HG03460 (cell line): ENCODE measurements at regions not wholly inside any gene's neighbourhood (a gene's known extent, or its start where the extent isn't known, plus 50 kb on each side); places are given as distances from the start of the nearest gene placed in this dataset.
"Not testable (repeated sequence)": the region's sequence is repeated elsewhere in the genome, so short reads cannot be mapped to it uniquely, and the experiment has no call there.

ENCODE experiments used
- ATAC-seq: cut with Tn5 transposase; IDR thresholded peaks from one replicate; pipeline ENCODE4 v1.9.1; 2021; ENCODE audit not compliant: unreplicated experiment

GRCh38 chr1:68779841-68780240 lies 283.0 kb upstream of the DEPDC1 start:
- ATAC-seq: not testable (repeated sequence)

DNA sequence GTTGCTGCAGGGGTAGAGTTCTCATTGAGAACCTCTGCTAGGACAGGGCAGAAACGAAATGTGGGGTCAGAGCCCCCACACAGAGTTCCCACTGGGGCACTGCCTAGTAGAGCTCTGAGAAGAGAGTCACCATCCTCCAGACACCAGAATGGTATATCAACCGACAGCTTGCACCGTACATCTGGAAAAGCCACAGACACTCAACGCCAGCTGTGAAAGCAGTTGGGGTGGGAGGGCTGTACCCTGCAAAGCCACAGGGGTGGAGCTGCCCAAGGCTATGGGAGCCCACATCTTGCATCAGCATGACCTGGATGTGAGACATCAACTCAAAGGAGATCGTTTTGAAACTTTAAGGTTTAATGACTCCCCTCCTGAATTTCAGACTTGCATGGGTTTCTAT lies 284.0 kb upstream of the DEPDC1 start:
- ATAC-seq: no peak

DNA sequence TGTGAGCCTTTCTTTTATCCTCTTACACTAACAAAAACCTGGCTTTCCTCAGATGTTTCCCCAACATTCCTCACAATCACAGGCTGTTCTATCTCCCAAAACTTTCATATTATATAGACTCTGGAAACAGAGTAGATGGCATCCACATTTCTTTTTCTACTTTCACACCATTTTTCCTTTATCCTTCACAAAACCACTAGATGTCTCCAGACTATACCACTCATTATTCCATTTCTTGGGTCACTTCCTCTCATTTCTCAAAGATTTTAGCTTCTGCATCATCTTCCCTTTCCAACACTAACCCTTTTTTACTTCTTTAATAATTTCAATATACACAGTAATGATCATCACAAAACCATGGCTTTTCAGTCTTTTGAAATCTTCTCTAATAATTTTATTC lies 286.0 kb upstream of the DEPDC1 start:
- ATAC-seq: no peak

DNA sequence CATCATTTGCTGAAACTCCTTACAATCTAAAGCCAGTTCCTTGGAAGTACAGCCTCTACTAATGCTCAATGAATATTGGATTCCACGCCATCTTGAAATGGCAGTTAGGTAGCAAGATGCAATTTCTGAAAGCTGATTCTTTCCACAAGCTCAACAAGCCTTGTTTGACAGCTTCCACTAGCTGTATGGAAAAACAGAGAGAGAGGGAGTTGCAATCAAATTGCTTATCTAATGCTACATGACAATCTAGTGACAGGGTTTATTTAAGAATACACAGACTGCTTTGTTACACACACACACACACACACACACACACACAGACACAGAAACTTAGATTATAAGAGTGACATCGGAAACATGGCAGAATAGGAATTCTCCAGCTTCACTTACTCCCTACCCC lies 288.4 kb upstream of the DEPDC1 start:
- no peak for ATAC-seq

DNA sequence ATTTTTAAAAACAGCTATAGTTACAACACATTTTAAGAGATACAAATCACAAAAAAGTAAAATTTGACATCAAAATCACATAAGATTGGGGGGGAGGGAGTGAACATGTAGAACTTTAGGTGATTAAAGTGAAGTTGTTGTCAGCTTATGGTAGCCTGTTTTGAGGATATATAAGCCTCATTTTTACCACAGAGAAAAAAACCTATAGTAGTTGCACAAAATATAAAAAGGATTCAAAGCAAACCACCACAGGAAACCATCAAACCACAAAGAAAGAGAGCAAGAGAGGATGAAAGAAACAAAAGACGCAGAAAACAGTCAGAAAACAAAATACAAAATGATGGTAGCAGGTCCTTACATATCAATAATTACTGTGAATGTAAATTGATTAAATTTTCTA lies 291.9 kb upstream of the DEPDC1 start:
- ATAC-seq: no peak

GRCh38 chr1:68791800-68792199 lies 294.9 kb upstream of the DEPDC1 start:
- ATAC-seq: no peak

GRCh38 chr1:68795956-68796355 lies 299.1 kb upstream of the DEPDC1 start:
- no peak for ATAC-seq

- ATAC-seq: no peak
Measured at GRCh38 chr1:68796888-68797287, 300.0 kb upstream of the DEPDC1 start.

GRCh38 chr1:68798071-68798470 lies 301.2 kb upstream of the DEPDC1 start:
- no peak for ATAC-seq

DNA sequence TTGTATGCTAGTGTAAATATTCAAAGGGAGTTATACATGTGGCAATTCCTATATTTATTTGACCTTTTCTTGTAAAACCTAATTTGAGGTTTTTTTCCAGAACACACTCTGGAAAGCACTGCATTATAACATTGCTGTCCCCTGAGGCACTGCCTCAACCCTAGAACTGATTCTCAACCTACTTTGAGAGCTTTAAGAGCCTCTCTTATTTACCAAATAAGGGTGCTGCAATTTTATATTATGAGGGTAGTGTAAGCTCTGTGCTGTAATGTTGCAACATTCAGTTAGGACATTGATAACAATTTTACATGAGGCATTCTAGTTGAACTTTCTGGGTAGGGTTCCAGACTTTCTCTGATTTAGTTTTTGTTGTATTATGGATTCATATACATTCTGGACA lies 302.2 kb upstream of the DEPDC1 start:
- ATAC-seq: no peak

DNA sequence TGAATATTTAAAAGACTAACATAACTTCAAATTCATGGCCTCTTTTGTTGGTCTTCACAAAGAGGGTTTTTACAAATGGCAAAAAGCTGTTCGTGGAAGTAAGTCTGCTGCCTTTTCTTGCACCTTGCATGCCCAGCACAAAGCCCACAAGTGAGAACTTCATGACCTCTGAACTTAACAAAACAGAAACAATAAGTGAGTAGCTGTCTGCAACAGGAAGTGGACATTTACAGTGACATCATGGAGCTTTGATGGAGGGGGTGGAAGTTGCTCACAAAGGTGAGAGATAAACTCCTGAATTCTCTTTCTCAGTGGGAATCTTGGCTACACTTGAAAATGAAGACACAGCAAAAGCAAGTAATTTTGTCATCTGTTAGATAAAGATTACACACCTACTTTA lies 303.3 kb upstream of the DEPDC1 start:
- ATAC-seq: no peak

- ATAC-seq: no peak
Measured at GRCh38 chr1:68801440-68801839, 304.6 kb upstream of the DEPDC1 start.

DNA sequence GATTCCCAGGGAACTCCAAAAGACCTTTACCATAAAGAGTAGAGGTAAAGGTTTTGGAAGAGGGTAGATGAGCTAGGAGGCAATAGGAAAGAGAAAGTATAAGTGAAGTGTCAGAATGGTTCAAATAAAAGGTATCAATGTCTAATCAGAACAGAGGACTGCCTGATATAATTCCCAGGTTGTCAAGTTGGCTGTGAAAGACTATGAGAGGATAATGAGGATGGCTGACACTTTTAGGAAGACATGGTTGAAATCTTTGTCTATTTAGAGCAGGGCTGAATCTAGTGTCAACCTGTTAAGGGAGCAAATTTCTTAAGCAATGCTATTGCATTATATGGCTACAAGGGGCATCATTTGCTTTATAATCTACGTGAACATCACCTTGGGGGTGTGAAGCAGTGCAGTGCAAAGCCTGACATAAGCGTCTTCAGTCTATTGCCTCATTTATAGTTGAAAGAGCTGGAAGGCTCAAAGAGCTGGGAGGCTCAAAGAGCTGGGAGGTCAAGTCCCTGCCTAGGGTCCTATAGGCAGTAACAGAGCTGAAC lies 308.3 kb upstream of the DEPDC1 start:
- ATAC-seq: no peak

GRCh38 chr1:68808351-68808750 lies 311.5 kb upstream of the DEPDC1 start:
- ATAC-seq: no peak

GRCh38 chr1:68811806-68812205 lies 314.9 kb upstream of the DEPDC1 start:
- no peak for ATAC-seq

DNA sequence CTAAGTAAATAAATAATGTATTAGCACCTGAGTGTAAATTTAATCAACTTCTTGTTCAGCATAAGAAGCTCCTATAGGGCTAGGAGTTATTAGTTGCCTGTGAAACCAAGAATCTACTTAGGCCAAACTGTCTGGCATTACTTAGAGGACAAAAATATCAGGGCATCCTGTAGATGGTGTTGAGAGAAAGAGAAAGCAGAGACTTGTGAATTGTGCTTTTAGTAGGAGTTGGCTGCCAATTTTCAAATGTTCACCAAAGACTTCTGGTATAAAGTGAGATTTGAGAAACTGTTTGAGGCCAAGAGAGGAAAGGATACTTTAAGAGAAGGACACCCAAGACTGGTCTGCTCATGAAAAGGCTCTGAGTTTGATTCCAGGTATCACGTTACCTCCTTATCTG lies 315.5 kb upstream of the DEPDC1 start:
- ATAC-seq: no peak

GRCh38 chr1:68814067-68814466 lies 317.2 kb upstream of the DEPDC1 start:
- ATAC-seq: no peak

DNA sequence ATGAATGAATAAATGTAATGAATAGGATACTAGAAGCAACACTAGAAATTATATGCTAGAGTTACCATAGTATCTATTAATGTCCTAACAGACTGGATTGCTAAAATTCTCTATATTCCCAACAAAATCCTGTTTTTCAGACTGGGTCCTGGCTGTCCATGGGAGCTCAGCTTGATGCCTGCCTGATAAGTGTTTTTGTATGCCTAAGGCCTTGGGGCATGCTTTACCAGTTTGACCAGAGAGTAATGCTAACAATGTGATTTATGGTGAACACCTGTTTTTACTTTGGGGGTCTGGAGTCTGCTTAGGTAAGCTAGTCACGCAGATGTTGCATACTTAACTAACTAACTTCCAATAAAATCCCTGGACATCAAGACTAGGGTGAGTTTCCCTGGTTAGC lies 318.8 kb upstream of the DEPDC1 start:
- ATAC-seq: no peak

DNA sequence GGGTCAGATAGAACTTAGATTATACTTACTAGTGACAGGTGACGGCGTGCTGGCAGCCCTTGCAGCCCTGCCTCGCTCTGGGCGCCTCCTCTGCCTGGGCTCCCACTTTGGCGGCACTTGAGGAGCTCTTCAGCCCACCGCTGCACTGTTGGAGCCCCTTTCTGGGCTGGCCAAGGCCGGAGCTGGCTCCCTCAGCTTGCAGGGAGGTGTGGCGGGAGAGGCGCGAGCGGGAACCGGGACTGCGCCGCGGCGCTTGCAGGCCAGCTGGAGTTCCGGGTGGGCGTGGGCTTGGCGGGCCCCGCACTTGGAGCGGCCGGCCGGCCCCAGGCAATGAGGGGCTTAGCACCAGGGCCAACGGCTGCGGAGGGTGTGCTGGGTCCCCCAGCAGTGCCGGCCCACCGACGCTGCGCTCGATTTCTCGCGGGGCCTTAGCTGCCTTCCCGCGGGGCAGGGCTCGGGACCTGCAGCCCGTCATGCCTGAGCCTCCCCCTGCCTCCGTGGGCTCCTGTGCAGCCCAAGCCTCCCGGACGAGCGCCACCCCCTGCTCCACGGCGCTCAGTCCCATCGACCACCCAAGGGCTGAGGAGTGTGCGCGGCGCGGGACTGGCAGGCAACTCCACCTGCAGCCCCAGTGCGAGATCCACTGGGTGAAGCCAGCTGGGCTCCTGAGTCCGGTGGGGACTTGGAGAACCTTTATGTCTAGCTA lies 320.8 kb upstream of the DEPDC1 start:
- not testable (repeated sequence) for ATAC-seq

- ATAC-seq: no peak
Measured at GRCh38 chr1:68819190-68819829, 322.4 kb upstream of the DEPDC1 start.

- no peak for ATAC-seq
Measured at GRCh38 chr1:68820151-68820550, 323.3 kb upstream of the DEPDC1 start.

DNA sequence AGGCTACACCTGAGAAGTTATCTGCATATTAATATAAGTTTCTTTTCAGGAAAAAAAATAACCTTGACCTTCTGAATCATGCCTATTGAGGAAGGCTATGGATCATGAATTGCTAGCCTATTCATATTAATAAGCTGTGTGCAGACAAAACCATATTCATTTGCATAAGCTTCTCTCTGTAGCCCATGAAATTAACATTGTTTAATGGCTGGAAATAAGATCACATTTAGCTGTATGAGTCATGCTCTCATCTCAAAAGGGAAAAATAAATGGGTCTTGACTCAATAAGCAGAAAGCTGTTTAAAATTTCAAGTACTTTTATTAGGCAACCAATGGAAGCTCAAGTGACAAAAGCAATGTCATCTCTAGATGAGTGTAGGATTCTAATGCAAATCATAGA lies 330.0 kb upstream of the DEPDC1 start:
- ATAC-seq: no peak

GRCh38 chr1:68827261-68827660 lies 330.4 kb upstream of the DEPDC1 start:
- no peak for ATAC-seq
